Activated T-helper 1 cell treated with anti-CD3 and anti-CD28 coated beads, Interleukin-12 subunit alpha, Interleukin-12 subunit beta, Interleukin-2, Interleukin-4 antibody, amounts not matched to agents 30 ng/mL and 10 ng/mL and 1 ng/mL, durations not matched to agents 14 hours and 24 hours and 36 hours (primary cell): ENCODE measurements at regions not wholly inside any gene's neighbourhood (a gene's known extent, or its start where the extent isn't known, plus 50 kb on each side); places are given as distances from the start of the nearest gene placed in this dataset.

Experiments used
- DNase-seq: peaks from one replicate; pipeline ENCODE4 v3.0.0; 2021; ENCODE audit warnings: low spot score
- H3K27ac Mint-ChIP-seq: one replicate; pipeline ENCODE4 v1.8.0; 2021; ENCODE audit warnings: mild to moderate bottlenecking, mixed read lengths
- H3K27me3 Mint-ChIP-seq: one replicate; pipeline ENCODE4 v1.8.0; 2022; ENCODE audit warnings: mild to moderate bottlenecking, moderate library complexity, mixed read lengths; ENCODE audit not compliant: insufficient read depth
- H3K36me3 Mint-ChIP-seq: one replicate; pipeline ENCODE4 v1.8.0; 2021; ENCODE audit warnings: low read depth, mixed read lengths
- H3K4me1 Mint-ChIP-seq: one replicate; pipeline ENCODE4 v1.8.0; 2021; ENCODE audit warnings: low read depth, mixed read lengths
- H3K4me3 Mint-ChIP-seq: one replicate; pipeline ENCODE4 v1.8.0; 2021; ENCODE audit warnings: mild to moderate bottlenecking, moderate library complexity, mixed read lengths
- H3K9me3 Mint-ChIP-seq: one replicate; pipeline ENCODE4 v1.8.0; 2021; ENCODE audit warnings: mixed read lengths
- intact Hi-C: fragments of 100-400 bp; cut with micrococcal nuclease; formaldehyde crosslinking; loops from one replicate; pipeline ENCODE4 v1.15.1; 2024

DNA sequence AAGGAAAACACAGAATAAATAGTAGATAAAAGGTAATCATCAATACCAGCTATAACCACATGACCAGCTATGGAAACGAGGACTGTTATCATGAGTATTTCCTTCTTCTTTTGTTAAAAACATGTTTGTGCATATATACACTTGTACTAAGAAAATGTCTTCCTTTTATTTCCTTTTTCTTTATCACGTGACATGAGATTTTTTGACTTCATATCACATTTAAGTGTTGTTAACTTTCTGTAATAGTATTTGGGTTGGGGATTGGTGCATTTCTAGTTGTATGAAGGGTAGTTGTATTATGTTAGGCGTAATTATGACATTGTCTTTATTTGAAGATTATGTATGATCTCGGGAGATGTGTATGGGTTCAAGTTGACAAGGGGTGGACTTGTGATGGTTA is 278.5 kb upstream of the ZNF385D start:
- Mint-ChIP-seq H3K4me3 (no peak overlapping the region), H3K27ac (no peak overlapping the region), H3K9me3 (peaks cover 7% of the 10 kb centered on the region), H3K27me3 (no peaks in the 10 kb centered on the region), H3K36me3 (no peaks in the 10 kb centered on the region), H3K4me1 (no peaks in the 10 kb centered on the region)
- DNase-seq = no peak
- intact Hi-C loops = no loop called here

DNA sequence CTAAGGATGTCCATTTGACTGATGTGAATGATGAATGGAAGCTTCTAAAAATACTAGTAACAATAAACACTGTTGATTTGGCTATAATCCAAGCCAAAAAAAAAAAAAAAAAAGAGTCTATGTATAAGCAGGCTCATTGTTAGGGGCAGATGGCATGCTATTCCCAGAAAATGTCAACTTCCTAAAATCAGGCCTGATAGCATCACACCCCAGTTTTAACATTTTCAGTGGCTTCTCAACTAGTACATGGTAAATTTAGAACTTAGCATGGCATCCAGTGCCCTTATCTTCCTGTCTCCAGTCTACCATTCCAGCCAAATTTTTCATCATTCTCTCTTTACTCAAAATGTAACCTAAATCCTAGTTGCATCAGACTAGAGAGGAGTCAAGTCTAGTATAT is 288.2 kb upstream of the ZNF385D start:
- no peaks in the 10 kb centered on the region for H3K27me3 Mint-ChIP-seq
- intact Hi-C loops = no loop called here
- no peaks in the 10 kb centered on the region for H3K36me3 Mint-ChIP-seq
- peaks cover 5% of the 10 kb centered on the region for H3K9me3 Mint-ChIP-seq
- no peak for DNase-seq
- H3K4me1 Mint-ChIP-seq = no peaks in the 10 kb centered on the region
- H3K27ac Mint-ChIP-seq = no peak overlapping the region
- no peak overlapping the region for H3K4me3 Mint-ChIP-seq

DNA sequence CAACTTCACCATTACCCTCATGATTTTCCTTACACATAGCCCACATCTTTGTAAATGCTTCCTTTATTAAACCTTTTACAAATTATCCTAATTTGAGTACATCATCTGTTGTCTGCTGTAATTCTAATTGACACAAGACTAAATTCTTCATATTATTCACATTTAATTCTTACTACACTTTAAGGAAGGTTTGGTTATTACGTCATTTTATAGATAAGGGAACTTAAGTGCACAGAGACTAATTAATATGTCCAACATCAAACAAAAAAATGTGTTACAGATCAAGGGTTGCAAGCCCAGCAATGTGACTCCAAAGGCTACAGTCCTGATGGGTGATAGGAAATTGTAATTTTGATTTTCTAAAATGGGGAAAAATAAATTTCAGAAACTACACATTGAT is 289.1 kb upstream of the ZNF385D start:
- H3K4me1 Mint-ChIP-seq = no peaks in the 10 kb centered on the region
- H3K27ac Mint-ChIP-seq = no peak overlapping the region
- no peaks in the 10 kb centered on the region for H3K36me3 Mint-ChIP-seq
- no peak overlapping the region for H3K4me3 Mint-ChIP-seq
- DNase-seq = no peak
- H3K9me3 Mint-ChIP-seq = peaks cover 5% of the 10 kb centered on the region
- intact Hi-C loops = no loop called here
- H3K27me3 Mint-ChIP-seq = no peaks in the 10 kb centered on the region

DNA sequence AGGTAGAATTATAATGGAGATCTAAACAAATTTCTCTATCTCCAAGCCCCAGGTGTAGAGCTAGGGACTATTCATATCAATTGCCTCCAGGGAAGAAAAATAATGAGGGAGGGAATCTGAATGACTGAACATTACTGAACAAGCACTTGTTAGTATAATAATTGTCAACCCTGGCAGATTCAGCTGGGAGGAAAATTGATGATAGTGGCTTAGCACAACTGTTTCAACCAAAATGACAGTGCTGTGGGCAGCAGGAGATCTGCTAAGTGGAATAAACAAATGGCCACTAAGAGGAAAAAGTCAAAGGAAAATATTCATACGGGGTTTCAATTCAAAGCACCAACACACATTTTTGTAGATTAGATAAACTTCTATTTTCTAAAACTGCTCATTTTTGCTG is 294.9 kb upstream of the ZNF385D start:
- no peak for DNase-seq
- Mint-ChIP-seq H3K27me3 (no peaks in the 10 kb centered on the region), H3K36me3 (no peaks in the 10 kb centered on the region), H3K9me3 (no peaks in the 10 kb centered on the region), H3K4me3 (no peak overlapping the region), H3K4me1 (no peaks in the 10 kb centered on the region), H3K27ac (no peak overlapping the region)
- intact Hi-C loops = no loop called here

DNA sequence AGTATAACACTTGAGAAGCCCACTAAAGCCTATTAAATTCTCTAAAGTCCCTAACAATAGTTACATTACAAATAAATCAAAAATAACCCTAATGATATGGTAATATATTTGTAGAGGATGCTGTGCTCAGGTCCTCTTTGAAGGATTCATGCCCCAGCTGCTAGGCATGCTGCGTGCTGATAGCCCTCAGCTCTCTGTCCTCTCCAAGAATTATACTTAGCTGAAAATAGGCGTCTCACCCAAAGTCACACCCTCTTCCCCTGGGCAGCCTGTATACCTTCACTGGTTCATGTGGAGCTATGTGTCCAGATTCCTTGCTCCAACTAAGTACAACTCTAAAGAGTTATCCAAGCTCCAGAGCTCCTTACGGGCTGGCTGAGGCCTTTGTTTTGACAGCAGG is 312.5 kb upstream of the ZNF385D start:
- no peaks in the 10 kb centered on the region for H3K36me3 Mint-ChIP-seq
- intact Hi-C loops = no loop called here
- H3K9me3 Mint-ChIP-seq = no peaks in the 10 kb centered on the region
- no peak for DNase-seq
- H3K27ac Mint-ChIP-seq = no peak overlapping the region
- no peak overlapping the region for H3K4me3 Mint-ChIP-seq
- H3K4me1 Mint-ChIP-seq = no peaks in the 10 kb centered on the region
- H3K27me3 Mint-ChIP-seq = no peaks in the 10 kb centered on the region

DNA sequence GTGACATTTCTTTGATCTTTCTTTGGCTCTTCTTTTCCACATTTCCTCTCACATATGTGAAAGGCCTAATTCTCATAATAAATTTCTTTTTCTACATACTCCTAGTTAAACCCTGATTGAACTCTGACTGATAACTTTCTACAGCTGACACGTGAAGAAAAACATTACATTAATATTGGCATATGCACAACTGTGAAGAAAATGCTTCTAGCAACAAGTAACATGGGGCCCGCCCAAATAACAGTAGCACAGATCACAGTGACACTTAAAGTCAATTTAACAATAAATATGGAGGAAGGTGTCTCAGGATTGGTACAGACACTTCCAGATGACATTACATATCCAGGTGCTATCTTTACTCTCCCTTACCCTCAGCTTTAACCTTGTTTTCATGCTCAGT is 317.6 kb upstream of the ZNF385D start:
- Mint-ChIP-seq H3K4me1 (no peaks in the 10 kb centered on the region), H3K4me3 (no peak overlapping the region), H3K36me3 (no peaks in the 10 kb centered on the region), H3K27ac (no peak overlapping the region), H3K9me3 (no peaks in the 10 kb centered on the region), H3K27me3 (no peaks in the 10 kb centered on the region)
- intact Hi-C loops = no loop called here
- DNase-seq = no peak

DNA sequence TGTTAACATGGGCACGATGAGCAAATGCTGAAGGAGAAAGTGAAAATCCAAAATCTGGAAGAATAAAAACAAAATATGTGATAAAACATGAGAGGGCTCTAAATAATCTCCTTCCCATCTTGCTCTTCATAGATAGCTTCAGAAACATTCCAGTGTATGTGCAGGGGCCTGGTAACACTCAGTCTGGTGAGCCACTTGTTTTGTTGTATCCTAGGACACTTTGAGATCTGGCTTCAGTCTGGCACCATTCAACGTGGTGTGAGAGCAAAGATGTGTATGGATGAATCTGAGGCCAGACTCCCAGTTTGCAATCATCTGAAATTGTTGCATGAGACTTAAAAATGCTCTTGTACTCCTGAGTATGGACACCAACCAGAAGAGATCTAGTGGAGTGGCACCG is 337.2 kb upstream of the ZNF385D start:
- Mint-ChIP-seq H3K27me3 (no peaks in the 10 kb centered on the region), H3K9me3 (peaks cover 3% of the 10 kb centered on the region), H3K27ac (no peak overlapping the region), H3K4me1 (no peaks in the 10 kb centered on the region), H3K4me3 (no peak overlapping the region), H3K36me3 (no peaks in the 10 kb centered on the region)
- intact Hi-C loops = no loop called here
- DNase-seq = no peak

DNA sequence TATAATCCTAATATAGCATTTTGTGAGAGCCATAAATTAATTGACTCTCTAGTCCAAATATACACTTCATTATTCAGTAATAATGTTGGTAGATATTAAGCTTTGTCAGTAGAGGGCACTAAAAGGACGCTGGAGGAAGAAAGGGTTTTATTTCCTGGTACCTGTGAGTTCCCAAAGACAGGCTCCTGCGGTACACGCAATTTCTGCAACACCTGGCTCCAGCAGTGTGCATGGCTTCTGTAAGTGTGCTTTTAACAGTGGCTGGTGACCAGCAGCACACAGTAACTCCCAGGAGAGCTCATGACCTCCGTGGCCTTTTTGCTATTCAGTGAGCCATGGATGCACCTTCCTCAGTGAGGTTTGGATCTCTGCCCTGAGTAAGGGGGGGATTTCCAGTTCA is 338.3 kb upstream of the ZNF385D start:
- H3K4me1 Mint-ChIP-seq = no peaks in the 10 kb centered on the region
- no peak overlapping the region for H3K27ac Mint-ChIP-seq
- peaks cover 3% of the 10 kb centered on the region for H3K9me3 Mint-ChIP-seq
- H3K36me3 Mint-ChIP-seq = no peaks in the 10 kb centered on the region
- intact Hi-C loops = no loop called here
- H3K27me3 Mint-ChIP-seq = no peaks in the 10 kb centered on the region
- no peak overlapping the region for H3K4me3 Mint-ChIP-seq
- DNase-seq = no peak

DNA sequence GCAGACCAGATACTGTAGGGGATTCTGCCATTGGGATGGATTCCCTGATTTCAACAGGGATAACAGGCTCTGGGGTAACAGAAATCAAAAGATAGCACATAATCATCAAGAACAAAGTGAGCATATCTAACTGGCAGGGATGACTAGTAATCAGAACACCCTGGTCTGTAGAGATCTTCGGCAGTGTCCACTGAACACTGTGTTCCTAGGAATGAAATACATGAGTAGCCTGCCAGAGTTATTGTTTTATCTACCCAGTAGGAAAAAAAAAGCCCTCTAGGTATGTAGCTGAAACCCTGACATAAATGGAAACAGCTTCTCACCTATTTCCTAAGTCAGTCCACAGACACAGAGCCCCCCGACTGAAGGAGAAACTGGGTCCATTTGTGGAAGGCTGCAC is 340.3 kb upstream of the ZNF385D start:
- Mint-ChIP-seq H3K27me3 (no peaks in the 10 kb centered on the region), H3K9me3 (no peaks in the 10 kb centered on the region), H3K27ac (no peak overlapping the region), H3K4me1 (no peaks in the 10 kb centered on the region), H3K4me3 (no peak overlapping the region), H3K36me3 (no peaks in the 10 kb centered on the region)
- intact Hi-C loops = no loop called here
- DNase-seq = no peak

DNA sequence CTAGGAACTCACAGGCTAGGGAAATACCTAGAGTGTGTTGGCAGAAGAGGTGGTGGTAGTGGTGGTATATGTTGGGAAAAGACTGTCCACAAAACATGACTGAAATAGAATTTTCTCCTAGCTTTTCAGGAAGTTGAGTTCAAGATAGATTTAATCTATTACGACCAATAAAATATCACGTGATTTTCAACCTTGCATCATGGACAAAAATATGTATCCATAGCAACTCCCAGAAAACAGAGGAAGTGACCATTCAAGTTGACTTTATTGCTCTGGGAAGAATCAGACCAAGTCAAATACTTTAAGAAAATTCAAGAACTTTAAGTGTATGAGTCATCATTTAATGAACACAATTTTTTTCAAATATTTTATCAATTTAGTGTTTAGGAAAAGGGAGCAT is 347.0 kb upstream of the ZNF385D start:
- DNase-seq = no peak
- Mint-ChIP-seq H3K4me1 (no peaks in the 10 kb centered on the region), H3K9me3 (no peaks in the 10 kb centered on the region), H3K27me3 (no peaks in the 10 kb centered on the region), H3K27ac (no peak overlapping the region), H3K4me3 (no peak overlapping the region), H3K36me3 (no peaks in the 10 kb centered on the region)
- intact Hi-C loops = no loop called here

DNA sequence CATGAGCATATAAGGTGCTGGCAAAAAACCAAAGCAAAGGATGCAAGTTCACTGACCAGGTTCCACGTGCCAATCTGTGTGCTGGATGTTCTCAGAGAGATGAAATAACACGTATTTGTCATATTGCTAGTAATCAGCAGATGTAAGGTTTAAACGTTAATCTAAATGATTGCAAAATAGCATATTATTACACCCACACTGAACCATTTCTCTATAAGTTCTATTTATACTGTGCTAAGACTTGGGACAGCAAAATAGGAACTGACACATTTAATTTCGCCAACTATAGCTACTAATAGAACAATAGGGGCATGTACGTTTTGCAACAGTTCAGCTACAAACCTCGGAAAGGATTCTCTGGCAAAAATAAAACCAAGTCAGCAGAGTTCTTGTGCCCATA is 350.3 kb upstream of the ZNF385D start:
- Mint-ChIP-seq H3K27ac (no peak overlapping the region), H3K27me3 (no peaks in the 10 kb centered on the region), H3K4me1 (no peaks in the 10 kb centered on the region), H3K9me3 (no peaks in the 10 kb centered on the region), H3K36me3 (no peaks in the 10 kb centered on the region), H3K4me3 (no peak overlapping the region)
- intact Hi-C loops = no loop called here
- no peak for DNase-seq

DNA sequence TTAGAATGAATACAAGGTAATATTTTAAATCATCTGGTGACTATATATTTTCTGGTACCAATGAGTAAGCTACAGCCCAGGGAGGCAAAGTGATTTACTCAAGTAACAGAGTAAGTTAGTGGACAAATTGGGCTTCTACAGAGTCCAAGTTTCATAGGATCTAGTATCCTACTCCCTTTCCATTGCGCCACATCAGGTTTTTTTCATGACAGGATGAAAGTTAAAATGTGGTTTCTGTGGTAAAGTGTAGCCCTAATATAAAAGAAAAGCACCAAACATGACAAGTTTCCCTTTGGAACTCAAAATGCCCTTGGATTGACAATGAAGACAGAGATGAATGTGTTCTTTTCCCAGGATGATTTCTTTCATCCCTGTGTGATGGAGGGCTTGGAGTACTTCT is 350.8 kb upstream of the ZNF385D start:
- Mint-ChIP-seq H3K27ac (no peak overlapping the region), H3K9me3 (no peaks in the 10 kb centered on the region), H3K4me3 (no peak overlapping the region), H3K36me3 (no peaks in the 10 kb centered on the region), H3K4me1 (no peaks in the 10 kb centered on the region), H3K27me3 (no peaks in the 10 kb centered on the region)
- no peak for DNase-seq
- intact Hi-C loops = no loop called here

DNA sequence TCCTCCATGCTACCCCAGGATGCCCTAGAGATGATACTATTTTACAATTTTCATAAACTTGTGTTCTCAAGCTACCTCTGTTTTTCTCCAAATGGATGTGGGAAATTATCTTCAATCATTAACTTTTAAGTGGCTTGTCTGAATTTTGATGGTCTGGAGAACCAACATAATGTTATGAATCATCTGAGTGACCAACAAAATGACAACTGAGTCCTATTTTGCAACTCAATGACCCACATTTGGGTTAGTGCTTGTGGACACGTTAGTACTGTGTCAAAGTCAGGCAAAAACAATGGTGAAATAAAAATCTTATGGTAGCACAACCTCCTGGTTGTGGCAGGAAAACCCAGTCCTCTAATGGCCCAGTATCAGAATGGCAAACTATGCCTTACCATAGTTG is 352.4 kb upstream of the ZNF385D start:
- Mint-ChIP-seq H3K27ac (no peak overlapping the region), H3K4me1 (no peaks in the 10 kb centered on the region), H3K4me3 (no peak overlapping the region), H3K36me3 (no peaks in the 10 kb centered on the region), H3K9me3 (no peaks in the 10 kb centered on the region), H3K27me3 (no peaks in the 10 kb centered on the region)
- intact Hi-C loops = no loop called here
- DNase-seq = no peak

DNA sequence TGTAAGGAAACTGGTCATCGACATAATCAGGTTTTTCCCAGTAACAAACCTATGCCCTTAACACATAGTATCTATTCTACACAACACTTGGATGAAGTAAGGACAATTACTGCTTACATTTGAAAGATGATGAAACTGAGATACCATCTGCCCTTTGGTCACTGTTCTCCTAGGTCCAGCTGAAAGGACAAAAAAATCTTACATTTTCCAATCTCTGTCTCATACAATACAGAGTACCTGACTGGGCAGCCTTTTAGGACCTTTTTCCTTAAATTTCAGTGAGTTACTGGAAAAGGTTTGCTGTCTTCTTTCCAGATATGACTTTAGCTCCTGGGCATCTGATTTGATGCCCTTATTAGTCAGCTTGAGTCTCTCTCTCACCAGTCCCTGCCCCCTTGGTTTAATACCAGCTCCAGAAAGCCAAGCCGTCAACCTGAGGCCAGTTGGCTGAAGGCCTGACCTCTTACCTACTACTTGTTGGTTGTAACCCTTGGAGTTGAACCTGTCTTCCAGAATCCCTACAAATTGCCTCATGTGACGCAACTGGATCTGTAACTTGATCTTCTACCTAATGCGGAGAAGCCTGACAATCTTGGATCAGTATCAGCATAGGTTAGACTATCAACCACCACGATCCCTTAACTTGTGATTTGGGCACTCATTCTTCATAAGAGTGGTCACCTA is 355.3 kb upstream of the ZNF385D start:
- no peaks in the 10 kb centered on the region for H3K36me3 Mint-ChIP-seq
- H3K4me3 Mint-ChIP-seq = no peak overlapping the region
- H3K9me3 Mint-ChIP-seq = no peaks in the 10 kb centered on the region
- intact Hi-C loops = no loop called here
- no peaks in the 10 kb centered on the region for H3K27me3 Mint-ChIP-seq
- H3K27ac Mint-ChIP-seq = no peak overlapping the region
- H3K4me1 Mint-ChIP-seq = no peaks in the 10 kb centered on the region
- DNase-seq = no peak
